DMS53 (cell line): ENCODE measurements at regions not wholly inside any gene's neighbourhood (a gene's known extent, or its start where the extent isn't known, plus 50 kb on each side); places are given as distances from the start of the nearest gene placed in this dataset.

ENCODE experiments used
- DNase-seq: peaks from one replicate; lab custom pipeline; 2025; lab: John Stamatoyannopoulos, UW

GRCh38 chr4:163762741-163763140, 268.3 kb downstream of the TMA16 start:
- DNase-seq, result no peak

GRCh38 chr4:163764569-163764968, 270.1 kb downstream of the TMA16 start:
- peak; percentile 67 for DNase-seq

GRCh38 chr4:163768014-163768413, 273.5 kb downstream of the TMA16 start:
- no peak for DNase-seq

- DNase-seq, result no peak
Observed at GRCh38 chr4:163772238-163772637, 277.7 kb downstream of the TMA16 start.

GRCh38 chr4:163773940-163774339, 279.4 kb downstream of the TMA16 start:
- no peak for DNase-seq

GRCh38 chr4:163776957-163777356, 282.5 kb downstream of the TMA16 start:
- no peak for DNase-seq

GRCh38 chr4:163781726-163782125, 287.2 kb downstream of the TMA16 start:
- no peak for DNase-seq

- DNase-seq, result no peak
Observed at GRCh38 chr4:163790231-163790630, 295.7 kb downstream of the TMA16 start.

- DNase-seq, result no peak
Observed at GRCh38 chr4:163795885-163796284, 301.4 kb downstream of the TMA16 start.

GRCh38 chr4:163804001-163804400, 309.5 kb downstream of the TMA16 start:
- DNase-seq, result no peak

GRCh38 chr4:163806653-163807052, 312.2 kb downstream of the TMA16 start:
- DNase-seq, result no peak

GRCh38 chr4:163808011-163808410, 313.5 kb downstream of the TMA16 start:
- DNase-seq, result no peak

GRCh38 chr4:163810755-163811154, 316.3 kb downstream of the TMA16 start:
- no peak for DNase-seq

GRCh38 chr4:163815776-163816175, 321.3 kb downstream of the TMA16 start:
- DNase-seq, result peak; percentile 11

- peak; percentile 2 for DNase-seq
Observed at GRCh38 chr4:163816494-163816893, 322.0 kb downstream of the TMA16 start.

- DNase-seq, result no peak
Observed at GRCh38 chr4:163818673-163819072, 324.2 kb downstream of the TMA16 start.

- DNase-seq, result no peak
Observed at GRCh38 chr4:163833669-163834068, 339.2 kb downstream of the TMA16 start.

GRCh38 chr4:163846008-163846407, 351.5 kb downstream of the TMA16 start:
- DNase-seq, result no peak

GRCh38 chr4:163852246-163852645, 357.8 kb downstream of the TMA16 start:
- no peak for DNase-seq

GRCh38 chr4:163857903-163858302, 363.4 kb downstream of the TMA16 start:
- DNase-seq, result no peak

- no peak for DNase-seq
Observed at GRCh38 chr4:163858515-163858914, 364.0 kb downstream of the TMA16 start.

- no peak for DNase-seq
Observed at GRCh38 chr4:163863082-163863481, 368.6 kb downstream of the TMA16 start.

GRCh38 chr4:163865010-163865409, 370.5 kb downstream of the TMA16 start:
- DNase-seq, result no peak

GRCh38 chr4:163866728-163867315, 372.3 kb downstream of the TMA16 start:
- DNase-seq, result peak; percentile 5

GRCh38 chr4:163868445-163868844, 374.0 kb downstream of the TMA16 start:
- DNase-seq, result no peak
